ENCODE measurements at regions not wholly inside any gene's neighbourhood (a gene's known extent, or its start where the extent isn't known, plus 50 kb on each side); places are given as distances from the start of the nearest gene placed in this dataset.
A peak's percentile ranks its signal among the peaks of the same experiment; 100 is the strongest.

DNA sequence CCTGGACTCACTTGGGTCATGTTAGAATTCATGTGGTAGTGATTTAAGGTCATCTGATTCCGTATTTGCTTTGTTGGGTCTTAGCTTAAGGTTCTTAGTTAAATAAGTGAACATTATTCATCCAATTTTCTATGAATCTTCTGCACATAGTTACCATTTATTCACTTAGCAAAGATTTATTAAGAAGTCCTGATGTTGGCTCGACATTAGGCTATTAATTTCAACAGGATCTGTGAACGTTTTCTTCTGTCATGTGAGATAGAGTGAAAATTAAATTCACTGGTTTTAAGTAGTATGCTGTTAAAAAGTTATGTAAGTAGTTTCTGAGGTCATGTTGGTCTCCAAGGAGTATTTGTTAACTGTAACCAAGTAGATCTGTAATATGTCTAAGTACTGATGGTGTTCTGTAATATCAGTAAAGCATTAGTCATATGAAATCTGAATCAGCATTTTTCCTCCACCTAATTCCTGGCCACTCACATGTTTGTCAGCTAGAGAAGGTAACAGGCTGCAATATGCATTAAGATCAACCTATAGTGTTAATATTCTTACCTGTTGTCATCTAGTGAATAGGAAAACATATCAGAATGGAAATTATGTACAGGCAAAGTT, 155.6 kb downstream of the PCDH7 start:
- intact Hi-C loops (cut with DNase I), result no loop called here
- Histone ChIP-seq H3K36me3 (ENCODE audit: control insufficient read depth in 2 of 3, insufficient read depth in 3 of 3, low read length in 3 of 3) (no peaks in the 10 kb centered on the region), H3K9me3 (ENCODE audit: control insufficient read depth in 2 of 3, insufficient read depth in 1 of 3, low read length in 3 of 3) (no peaks in the 10 kb centered on the region), H3K27me3 (ENCODE audit: control insufficient read depth, insufficient read depth, low read length) (no peaks in the 10 kb centered on the region), H3K4me3 (ENCODE audit: low read length in 3 of 3) (no peak overlapping the region), H3K27ac (ENCODE audit: low read depth in 2 of 2, low read length in 2 of 2) (no peak overlapping the region), H3K9ac (ENCODE audit: low read length in 3 of 3) (no peak overlapping the region), H3K4me1 (ENCODE audit: control insufficient read depth in 2 of 3, insufficient read depth in 2 of 3, low read depth in 1 of 3, low read length in 3 of 3) (no peaks in the 10 kb centered on the region)
- TF ChIP-seq, protein P1, sequence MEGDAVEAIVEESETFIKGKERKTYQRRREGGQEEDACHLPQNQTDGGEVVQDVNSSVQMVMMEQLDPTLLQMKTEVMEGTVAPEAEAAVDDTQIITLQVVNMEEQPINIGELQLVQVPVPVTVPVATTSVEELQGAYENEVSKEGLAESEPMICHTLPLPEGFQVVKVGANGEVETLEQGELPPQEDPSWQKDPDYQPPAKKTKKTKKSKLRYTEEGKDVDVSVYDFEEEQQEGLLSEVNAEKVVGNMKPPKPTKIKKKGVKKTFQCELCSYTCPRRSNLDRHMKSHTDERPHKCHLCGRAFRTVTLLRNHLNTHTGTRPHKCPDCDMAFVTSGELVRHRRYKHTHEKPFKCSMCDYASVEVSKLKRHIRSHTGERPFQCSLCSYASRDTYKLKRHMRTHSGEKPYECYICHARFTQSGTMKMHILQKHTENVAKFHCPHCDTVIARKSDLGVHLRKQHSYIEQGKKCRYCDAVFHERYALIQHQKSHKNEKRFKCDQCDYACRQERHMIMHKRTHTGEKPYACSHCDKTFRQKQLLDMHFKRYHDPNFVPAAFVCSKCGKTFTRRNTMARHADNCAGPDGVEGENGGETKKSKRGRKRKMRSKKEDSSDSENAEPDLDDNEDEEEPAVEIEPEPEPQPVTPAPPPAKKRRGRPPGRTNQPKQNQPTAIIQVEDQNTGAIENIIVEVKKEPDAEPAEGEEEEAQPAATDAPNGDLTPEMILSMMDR (IDR thresholded peaks at IDR 0.05; ENCODE audit: borderline replicate concordance, extremely low read depth, insufficient read depth), result no peak
- no peak for FAIRE-seq
- DNase-seq, result peak in 1 of 5 donors; percentile 34

DNA sequence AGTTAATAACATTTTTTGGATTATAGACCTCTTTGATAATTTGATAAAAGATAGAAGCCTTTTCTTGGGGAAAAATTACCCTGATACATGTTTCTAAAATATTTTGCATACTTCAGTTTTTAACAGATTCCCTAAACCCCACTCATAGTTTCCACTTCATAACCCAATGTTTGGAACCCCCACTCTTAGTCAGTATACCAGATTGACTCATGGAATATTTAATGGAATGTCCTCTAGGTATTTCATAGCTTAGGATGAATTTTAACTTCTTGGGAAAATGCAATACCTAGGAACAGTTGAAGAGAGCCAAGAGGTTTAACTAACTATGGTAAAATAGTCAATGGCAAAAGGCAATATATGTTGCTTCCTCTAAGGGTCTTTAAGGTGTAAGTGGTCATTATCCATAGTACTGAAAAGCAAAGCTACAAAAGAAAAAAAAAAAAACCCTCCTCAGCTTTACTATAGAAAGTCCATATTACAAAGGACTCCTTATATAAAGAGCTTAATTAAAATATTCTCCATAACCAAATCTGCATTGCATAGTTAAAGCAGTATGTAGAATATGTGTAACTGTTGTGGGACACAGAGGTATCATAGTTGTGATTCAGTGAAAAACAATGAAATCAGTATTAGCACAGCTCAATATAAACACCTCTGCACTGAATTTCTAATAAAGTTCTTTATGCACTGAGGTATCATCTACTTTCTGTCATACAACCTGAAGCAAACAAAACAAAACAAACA, 159.9 kb downstream of the PCDH7 start:
- no peak overlapping the region for H3K27ac ChIP-seq (ENCODE audit: low read depth in 2 of 2, low read length in 2 of 2)
- H3K4me1 ChIP-seq (ENCODE audit: control insufficient read depth in 2 of 3, insufficient read depth in 2 of 3, low read depth in 1 of 3, low read length in 3 of 3), result no peaks in the 10 kb centered on the region
- intact Hi-C loops (cut with DNase I), result no loop called here
- no peak overlapping the region for H3K4me3 ChIP-seq (ENCODE audit: low read length in 3 of 3)
- TF ChIP-seq, protein P1 (IDR thresholded peaks at IDR 0.05; ENCODE audit: borderline replicate concordance, extremely low read depth, insufficient read depth), result no peak
- DNase-seq (no peak), FAIRE-seq (no peak)
- H3K36me3 ChIP-seq (ENCODE audit: control insufficient read depth in 2 of 3, insufficient read depth in 3 of 3, low read length in 3 of 3), result no peaks in the 10 kb centered on the region
- H3K9ac ChIP-seq (ENCODE audit: low read length in 3 of 3), result no peak overlapping the region
- H3K27me3 ChIP-seq (ENCODE audit: control insufficient read depth, insufficient read depth, low read length), result no peaks in the 10 kb centered on the region
- H3K9me3 ChIP-seq (ENCODE audit: control insufficient read depth in 2 of 3, insufficient read depth in 1 of 3, low read length in 3 of 3), result no peaks in the 10 kb centered on the region

DNA sequence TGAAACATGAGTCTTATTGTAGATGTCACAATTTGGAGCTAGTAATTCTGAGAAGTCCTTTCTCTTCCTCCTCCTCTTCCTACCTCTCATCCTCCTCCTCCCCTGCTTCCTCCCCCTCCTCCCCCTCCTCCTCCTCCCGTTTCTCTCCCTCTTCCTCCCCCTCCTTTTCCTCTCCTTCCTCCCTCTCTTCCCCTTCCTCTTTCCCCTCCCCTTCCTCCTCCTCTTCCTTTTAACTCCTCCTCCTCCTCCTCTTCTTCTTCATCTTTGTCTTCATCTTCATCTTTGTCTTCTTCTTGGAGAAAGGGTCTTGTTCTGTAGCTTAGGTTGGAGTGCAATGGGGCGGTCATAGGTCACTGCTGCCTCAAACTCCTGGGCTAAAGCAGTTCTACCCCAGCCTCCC, 161.8 kb downstream of the PCDH7 start:
- TF ChIP-seq, protein P1 (IDR thresholded peaks at IDR 0.05; ENCODE audit: borderline replicate concordance, extremely low read depth, insufficient read depth), result no peak
- Histone ChIP-seq H3K27ac (ENCODE audit: low read depth in 2 of 2, low read length in 2 of 2) (no peak overlapping the region), H3K9me3 (ENCODE audit: control insufficient read depth in 2 of 3, insufficient read depth in 1 of 3, low read length in 3 of 3) (no peaks in the 10 kb centered on the region), H3K36me3 (ENCODE audit: control insufficient read depth in 2 of 3, insufficient read depth in 3 of 3, low read length in 3 of 3) (no peaks in the 10 kb centered on the region), H3K4me3 (ENCODE audit: low read length in 3 of 3) (no peak overlapping the region), H3K27me3 (ENCODE audit: control insufficient read depth, insufficient read depth, low read length) (no peaks in the 10 kb centered on the region), H3K4me1 (ENCODE audit: control insufficient read depth in 2 of 3, insufficient read depth in 2 of 3, low read depth in 1 of 3, low read length in 3 of 3) (no peaks in the 10 kb centered on the region), H3K9ac (ENCODE audit: low read length in 3 of 3) (no peak overlapping the region)
- intact Hi-C loops (cut with DNase I), result no loop called here
- DNase-seq (no peak), FAIRE-seq (no peak)

All from kidney (tissue), 13 donors.